HEK293 (cell line): ENCODE measurements at regions not wholly inside any gene's neighbourhood (a gene's known extent, or its start where the extent isn't known, plus 50 kb on each side); places are given as distances from the start of the nearest gene placed in this dataset.

Experiments
- AEBP2 ChIP-seq: fragments of 450-650 bp; formaldehyde crosslinking; IDR thresholded peaks from 2 replicates; pipeline ENCODE4 v1.5.1; 2016; ENCODE audit warnings: missing biosample characterization, missing genetic modification characterization, borderline replicate concordance
- BCL11A ChIP-seq: fragments of 450-650 bp; formaldehyde crosslinking; IDR thresholded peaks from 2 replicates; pipeline ENCODE4 v1.5.1; 2016; ENCODE audit warnings: low read depth, missing biosample characterization, missing genetic modification characterization
- CTCF ChIP-seq: fragments of 450-650 bp; formaldehyde crosslinking; IDR thresholded peaks from 2 replicates; pipeline ENCODE4 v1.5.1; 2016; ENCODE audit warnings: missing biosample characterization, missing genetic modification characterization
- HOXC10 ChIP-seq: sonication (generic); formaldehyde crosslinking; IDR thresholded peaks from 2 replicates; pipeline ENCODE4 v1.8.1; 2023; ENCODE audit warnings: mild to moderate bottlenecking, missing genetic modification reagents
- KLF16 ChIP-seq: fragments of 450-650 bp; formaldehyde crosslinking; IDR thresholded peaks from 2 replicates; pipeline ENCODE4 v1.5.1; 2017; ENCODE audit warnings: missing biosample characterization, missing genetic modification characterization
- REST ChIP-seq: fragments of 450-650 bp; formaldehyde crosslinking; IDR thresholded peaks from 2 replicates; pipeline ENCODE4 v1.5.1; 2016; ENCODE audit warnings: missing biosample characterization, missing genetic modification characterization
- YY1 ChIP-seq: fragments of 450-650 bp; formaldehyde crosslinking; IDR thresholded peaks from 2 replicates; pipeline ENCODE4 v1.5.1; 2018; ENCODE audit warnings: missing biosample characterization, missing genetic modification characterization
- ZNF157 ChIP-seq: fragments of 450-650 bp; formaldehyde crosslinking; IDR thresholded peaks from 2 replicates; pipeline ENCODE4 v1.5.1; 2016; ENCODE audit warnings: missing biosample characterization, missing genetic modification characterization
- ZNF391 ChIP-seq: fragments of 450-650 bp; formaldehyde crosslinking; IDR thresholded peaks from 2 replicates; pipeline ENCODE4 v1.5.1; 2016; ENCODE audit warnings: low read depth, missing biosample characterization, missing genetic modification characterization, borderline replicate concordance
- ZNF394 ChIP-seq: fragments of 450-650 bp; formaldehyde crosslinking; IDR thresholded peaks from 2 replicates; pipeline ENCODE4 v1.5.1; 2016; ENCODE audit warnings: missing biosample characterization, missing genetic modification characterization, mild to moderate bottlenecking, moderate library complexity, borderline replicate concordance
- ZNF621 ChIP-seq: fragments of 450-650 bp; formaldehyde crosslinking; IDR thresholded peaks from 2 replicates; pipeline ENCODE4 v1.5.1; 2017; ENCODE audit warnings: missing biosample characterization, missing genetic modification characterization

- TF ChIP-seq YY1 (no peak), KLF16 (tag by site-specific recombination) (no peak), ZNF621 (tag by site-specific recombination) (no peak), CTCF (tag by site-specific recombination) (no peak), ZNF394 (tag by site-specific recombination) (no peak), REST (tag by site-specific recombination) (no peak), AEBP2 (tag by site-specific recombination) (no peak), HOXC10 (no peak), ZNF157 (tag by site-specific recombination) (no peak), BCL11A (tag by site-specific recombination) (no peak), ZNF391 (tag by site-specific recombination) (no peak)
These were observed 186.9 kb downstream of the EMP1 start for GRCh38 chr12:13383379-13383778.
